ENCODE measurements at regions not wholly inside any gene's neighbourhood (a gene's known extent, or its start where the extent isn't known, plus 50 kb on each side); places are given as distances from the start of the nearest gene placed in this dataset.
"Not testable (repeated sequence)": the region's sequence is repeated elsewhere in the genome, so short reads cannot be mapped to it uniquely, and the experiment has no call there.

GRCh38 chr14:25394356-25394755 lies 344.4 kb upstream of the STXBP6 start:
- no peaks in the 10 kb centered on the region for H3K4me1 ChIP-seq
- no peaks in the 10 kb centered on the region for H3K27me3 ChIP-seq
- no peak for DNase-seq
- H3K27ac ChIP-seq = no peak overlapping the region
- intact Hi-C loops (cut with DNase I; ENCODE audit: low total_unique reads) = no loop called here
- H3K36me3 ChIP-seq = no peaks in the 10 kb centered on the region
- TF ChIP-seq, protein P1, sequence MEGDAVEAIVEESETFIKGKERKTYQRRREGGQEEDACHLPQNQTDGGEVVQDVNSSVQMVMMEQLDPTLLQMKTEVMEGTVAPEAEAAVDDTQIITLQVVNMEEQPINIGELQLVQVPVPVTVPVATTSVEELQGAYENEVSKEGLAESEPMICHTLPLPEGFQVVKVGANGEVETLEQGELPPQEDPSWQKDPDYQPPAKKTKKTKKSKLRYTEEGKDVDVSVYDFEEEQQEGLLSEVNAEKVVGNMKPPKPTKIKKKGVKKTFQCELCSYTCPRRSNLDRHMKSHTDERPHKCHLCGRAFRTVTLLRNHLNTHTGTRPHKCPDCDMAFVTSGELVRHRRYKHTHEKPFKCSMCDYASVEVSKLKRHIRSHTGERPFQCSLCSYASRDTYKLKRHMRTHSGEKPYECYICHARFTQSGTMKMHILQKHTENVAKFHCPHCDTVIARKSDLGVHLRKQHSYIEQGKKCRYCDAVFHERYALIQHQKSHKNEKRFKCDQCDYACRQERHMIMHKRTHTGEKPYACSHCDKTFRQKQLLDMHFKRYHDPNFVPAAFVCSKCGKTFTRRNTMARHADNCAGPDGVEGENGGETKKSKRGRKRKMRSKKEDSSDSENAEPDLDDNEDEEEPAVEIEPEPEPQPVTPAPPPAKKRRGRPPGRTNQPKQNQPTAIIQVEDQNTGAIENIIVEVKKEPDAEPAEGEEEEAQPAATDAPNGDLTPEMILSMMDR (IDR thresholded peaks at IDR 0.05) = no peak
- H3K4me3 ChIP-seq = no peak overlapping the region
- H3K9me3 ChIP-seq = no peaks in the 10 kb centered on the region

DNA sequence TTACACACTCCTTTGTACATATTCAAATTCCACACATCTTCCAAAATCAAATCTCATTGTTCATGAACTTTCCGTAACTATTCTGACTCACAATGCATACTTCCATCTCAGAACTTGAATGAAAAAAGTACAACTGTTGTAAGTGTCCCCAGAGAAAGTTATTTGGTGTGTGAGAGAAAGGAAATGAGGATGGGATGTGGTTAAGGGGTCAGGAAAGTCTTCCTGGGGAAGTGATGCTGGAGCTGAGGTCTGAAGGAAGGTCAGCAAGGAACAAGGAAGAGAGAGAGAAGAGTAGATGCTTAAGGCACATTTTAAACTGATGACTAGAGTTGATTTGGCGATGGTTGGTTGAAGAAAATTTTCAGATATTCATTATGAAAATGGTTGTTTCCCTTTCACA lies 340.0 kb upstream of the STXBP6 start:
- H3K9me3 ChIP-seq = no peaks in the 10 kb centered on the region
- no peaks in the 10 kb centered on the region for H3K27me3 ChIP-seq

DNA sequence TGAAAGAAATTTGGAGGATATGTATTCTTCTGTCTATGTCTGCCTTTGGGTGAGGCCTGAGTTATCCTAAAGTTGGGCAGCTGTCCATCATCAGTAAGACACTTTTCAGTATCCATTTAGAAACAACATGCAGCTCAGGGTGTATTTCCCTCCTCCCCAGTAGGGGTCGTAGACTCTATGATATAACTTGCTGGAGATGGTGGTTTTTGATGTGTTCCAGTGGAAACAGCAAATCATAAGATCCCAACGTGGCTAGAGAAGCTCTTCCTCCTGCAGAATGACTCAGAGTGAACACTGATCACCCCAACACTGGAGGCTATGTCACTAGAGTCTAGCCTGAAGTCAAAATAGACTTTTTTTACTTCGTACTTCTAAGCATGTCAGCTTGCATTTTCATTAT lies 331.6 kb upstream of the STXBP6 start:
- no peak overlapping the region for H3K4me3 ChIP-seq
- no peak overlapping the region for H3K27ac ChIP-seq
- TF ChIP-seq, protein P1 (IDR thresholded peaks at IDR 0.05) = no peak
- no peaks in the 10 kb centered on the region for H3K4me1 ChIP-seq
- intact Hi-C loops (cut with DNase I; ENCODE audit: low total_unique reads) = no loop called here
- DNase-seq = no peak
- no peaks in the 10 kb centered on the region for H3K9me3 ChIP-seq
- no peaks in the 10 kb centered on the region for H3K27me3 ChIP-seq
- H3K36me3 ChIP-seq = no peaks in the 10 kb centered on the region

More for the DNA sequence above, 340.0 kb upstream of the STXBP6 start:
- DNase-seq = no peak
- Histone ChIP-seq H3K4me3 (no peak overlapping the region), H3K27ac (no peak overlapping the region), H3K36me3 (no peaks in the 10 kb centered on the region), H3K4me1 (no peaks in the 10 kb centered on the region)
- TF ChIP-seq, protein P1 (IDR thresholded peaks at IDR 0.05) = no peak
- intact Hi-C loops (cut with DNase I; ENCODE audit: low total_unique reads) = no loop called here

- no peaks in the 10 kb centered on the region for H3K27me3 ChIP-seq
- no peaks in the 10 kb centered on the region for H3K4me1 ChIP-seq
- H3K4me3 ChIP-seq = no peak overlapping the region
- no peaks in the 10 kb centered on the region for H3K9me3 ChIP-seq
- TF ChIP-seq, protein P1 (IDR thresholded peaks at IDR 0.05) = no peak
- DNase-seq = no peak
- intact Hi-C loops (cut with DNase I; ENCODE audit: low total_unique reads) = no loop called here
- H3K36me3 ChIP-seq = no peaks in the 10 kb centered on the region
- no peak overlapping the region for H3K27ac ChIP-seq
Observed at GRCh38 chr14:25375639-25376038, 325.7 kb upstream of the STXBP6 start.

GRCh38 chr14:25371068-25371467 lies 321.1 kb upstream of the STXBP6 start:
- DNase-seq = no peak
- TF ChIP-seq, protein P1 (IDR thresholded peaks at IDR 0.05) = no peak
- intact Hi-C loops (cut with DNase I; ENCODE audit: low total_unique reads) = no loop called here

DNA sequence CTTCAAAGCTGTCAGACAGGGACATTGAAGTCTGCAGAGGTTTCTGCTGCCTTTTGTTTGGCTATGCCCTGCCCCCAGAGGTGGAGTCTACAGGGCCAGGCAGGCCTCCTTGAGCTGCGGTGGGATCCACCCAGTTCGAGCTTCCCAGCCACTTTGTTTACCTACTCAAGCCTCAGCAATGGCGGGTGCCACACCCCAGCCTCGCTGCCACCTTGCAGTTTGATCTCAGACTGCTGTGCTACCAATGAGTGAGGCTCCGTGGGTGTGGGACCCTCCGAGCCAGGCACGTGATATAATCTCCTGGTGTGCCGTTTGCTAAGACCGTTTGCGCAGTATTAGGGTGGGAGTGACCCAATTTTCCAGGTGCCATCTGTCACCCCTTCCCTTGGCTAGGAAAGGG lies 320.1 kb upstream of the STXBP6 start:
- H3K4me1 ChIP-seq; H3K36me3 ChIP-seq; H3K9me3 ChIP-seq; intact Hi-C loops (cut with DNase I; ENCODE audit: low total_unique reads); H3K27me3 ChIP-seq; DNase-seq; H3K27ac ChIP-seq; H3K4me3 ChIP-seq: not testable (repeated sequence)

More at GRCh38 chr14:25371068-25371467, 321.1 kb upstream of the STXBP6 start:
- Histone ChIP-seq H3K4me3 (no peak overlapping the region), H3K4me1 (no peaks in the 10 kb centered on the region), H3K36me3 (no peaks in the 10 kb centered on the region), H3K27ac (no peak overlapping the region), H3K27me3 (no peaks in the 10 kb centered on the region), H3K9me3 (no peaks in the 10 kb centered on the region)

Measured in tibial artery (tissue), 4 donors.